ENCODE measurements at regions not wholly inside any gene's neighbourhood (a gene's known extent, or its start where the extent isn't known, plus 50 kb on each side); places are given as distances from the start of the nearest gene placed in this dataset.

GRCh38 chr4:184932343-184932742 lies 85.9 kb upstream of the HELT start:
- DNase-seq = no peak
- intact Hi-C loops (cut with DNase I) = no loop called here

GRCh38 chr4:184933311-184933710 lies 85.0 kb upstream of the HELT start:
- H3K4me3 ChIP-seq = no peak overlapping the region
- ATAC-seq (no peak), DNase-seq (no peak)
- no peak for TF ChIP-seq CTCF (IDR thresholded peaks at IDR 0.05)
- H3K4me1 ChIP-seq = peaks cover 0 to 4% of the 10 kb centered on the region in 2 donors
- H3K36me3 ChIP-seq = no peaks in the 10 kb centered on the region
- no peaks in the 10 kb centered on the region for H3K9me3 ChIP-seq
- H3K27ac ChIP-seq = no peak overlapping the region
- intact Hi-C loops (cut with DNase I) = no loop called here
- peaks cover 0 to 10% of the 10 kb centered on the region in 2 donors for H3K27me3 ChIP-seq

More at GRCh38 chr4:184932343-184932742, 85.9 kb upstream of the HELT start:
- TF ChIP-seq CTCF (IDR thresholded peaks at IDR 0.05) = no peak
- Histone ChIP-seq H3K27me3 (peaks cover 0 to 10% of the 10 kb centered on the region in 2 donors), H3K9me3 (peaks cover 0 to 4% of the 10 kb centered on the region in 2 donors), H3K4me3 (no peak overlapping the region), H3K36me3 (no peaks in the 10 kb centered on the region), H3K4me1 (peaks cover 0 to 3% of the 10 kb centered on the region in 2 donors), H3K27ac (no peak overlapping the region)
- no peak for ATAC-seq

- no peak for TF ChIP-seq CTCF (IDR thresholded peaks at IDR 0.05)
- H3K9me3 ChIP-seq = no peaks in the 10 kb centered on the region
- H3K27me3 ChIP-seq = peaks cover 0 to 10% of the 10 kb centered on the region in 2 donors
- ATAC-seq (no peak), DNase-seq (no peak)
- H3K36me3 ChIP-seq = no peaks in the 10 kb centered on the region
- peaks cover 0 to 4% of the 10 kb centered on the region in 2 donors for H3K4me1 ChIP-seq
- no peak overlapping the region for H3K27ac ChIP-seq
- no peak overlapping the region for H3K4me3 ChIP-seq
- intact Hi-C loops (cut with DNase I) = no loop called here
Observed at GRCh38 chr4:184934184-184934583, 84.1 kb upstream of the HELT start.

- peaks cover 0 to 10% of the 10 kb centered on the region in 2 donors for H3K27me3 ChIP-seq
- no peaks in the 10 kb centered on the region for H3K9me3 ChIP-seq
- H3K36me3 ChIP-seq = no peaks in the 10 kb centered on the region
- TF ChIP-seq CTCF (IDR thresholded peaks at IDR 0.05) = no peak
- no peak for DNase-seq
- ATAC-seq = peak; percentile 21
- intact Hi-C loops (cut with DNase I) = no loop called here
- H3K27ac ChIP-seq = no peak overlapping the region
- no peak overlapping the region for H3K4me3 ChIP-seq
- peaks cover 0 to 4% of the 10 kb centered on the region in 2 donors for H3K4me1 ChIP-seq
Observed at GRCh38 chr4:184934961-184935360, 83.3 kb upstream of the HELT start.

GRCh38 chr4:184936071-184936470 lies 82.2 kb upstream of the HELT start:
- Histone ChIP-seq H3K27me3 (peaks cover 0 to 10% of the 10 kb centered on the region in 2 donors), H3K4me1 (peaks cover 0 to 4% of the 10 kb centered on the region in 2 donors), H3K36me3 (no peaks in the 10 kb centered on the region), H3K9me3 (no peaks in the 10 kb centered on the region), H3K27ac (no peak overlapping the region), H3K4me3 (no peak overlapping the region)
- DNase-seq (no peak), ATAC-seq (no peak)
- intact Hi-C loops (cut with DNase I) = no loop called here
- no peak for TF ChIP-seq CTCF (IDR thresholded peaks at IDR 0.05)
